Left lung (tissue), 4 donors: ENCODE measurements at regions not wholly inside any gene's neighbourhood (a gene's known extent, or its start where the extent isn't known, plus 50 kb on each side); places are given as distances from the start of the nearest gene placed in this dataset.
A peak's percentile ranks its signal among the peaks of the same experiment; 100 is the strongest.

Experiments
- ATAC-seq: fragments of 200-7000 bp; cut with Tn5 transposase; one replicate; pipeline ENCODE4 v1.9.1; 2020; ENCODE audit warnings: moderate library complexity
- DNase-seq, 4 donors: peaks; one replicate each; pipeline ENCODE4 v3.0.0-alpha.2; 2013 to 2020
- H3K27ac ChIP-seq, 2 donors: fragments of 200-600 bp; sonication (generic) in 1 of 2; one replicate each; pipeline versions ENCODE4 v1.5.0 to v1.8.0; 2020 to 2021
- H3K27me3 ChIP-seq, 2 donors: fragments of 200-600 bp; sonication (generic) in 1 of 2; one replicate each; pipeline versions ENCODE4 v1.5.0 to v1.8.0; 2020 to 2021
- H3K36me3 ChIP-seq, 2 donors: fragments of 200-600 bp; sonication (generic) in 1 of 2; one replicate each; pipeline versions ENCODE4 v1.5.0 to v1.8.0; 2020 to 2021
- H3K4me1 ChIP-seq, 2 donors: fragments of 200-600 bp; one replicate each; pipeline ENCODE4 v1.8.0; 2021
- H3K4me3 ChIP-seq, 2 donors: fragments of 200-600 bp; sonication (generic) in 1 of 2; one replicate each; pipeline versions ENCODE4 v1.5.0 to v1.8.0; 2020 to 2021; ENCODE audit warnings: mild to moderate bottlenecking in 1 of 2
- H3K9me3 ChIP-seq, 2 donors: fragments of 200-600 bp; sonication (generic) in 1 of 2; one replicate each; pipeline versions ENCODE4 v1.5.0 to v1.8.0; 2020 to 2021
- intact Hi-C, 2 donors: fragments of 100-400 bp; cut with DNase I; formaldehyde crosslinking; loops; one replicate each; pipeline versions ENCODE4 v1.11.2 to v1.14.2; 2022
- TF ChIP-seq, protein P1 (sequence below), 2 donors: fragments of 200-600 bp; sonication (generic) in 1 of 2; IDR thresholded peaks; one replicate each; pipeline versions ENCODE4 v1.5.0 to v1.8.0; 2021; ENCODE audit warnings: antibody characterized with exemption in 2 of 2
- donor health status: DM: no; HTN: yes; CAD: no.
- donor health status: DM: no; HTN: no; CAD: no.

DNA sequence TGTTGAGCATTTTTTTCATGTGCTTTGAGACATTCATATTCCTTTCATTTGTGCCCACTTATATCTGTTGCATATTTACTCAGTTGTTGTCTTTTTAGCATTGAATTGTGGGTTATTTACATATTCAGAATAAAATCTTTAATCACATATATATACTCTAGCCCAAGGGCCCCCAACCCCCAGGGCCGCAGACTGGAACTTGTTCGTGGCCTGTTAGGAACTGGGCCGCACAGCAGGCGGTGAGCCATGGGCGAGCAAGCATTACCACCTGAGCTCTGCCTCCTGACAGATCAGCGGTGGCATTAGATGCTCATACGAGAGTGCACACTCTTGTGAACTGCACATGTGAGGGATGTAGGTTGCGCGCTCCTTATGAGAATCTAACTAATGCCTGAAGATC, 480.6 kb downstream of the KCTD8 start:
- Histone ChIP-seq H3K4me3 (no peak overlapping the region), H3K36me3 (no peaks in the 10 kb centered on the region), H3K27ac (no peak overlapping the region), H3K4me1 (no peaks in the 10 kb centered on the region), H3K9me3 (no peaks in the 10 kb centered on the region), H3K27me3 (no peaks in the 10 kb centered on the region)
- TF ChIP-seq, protein P1, sequence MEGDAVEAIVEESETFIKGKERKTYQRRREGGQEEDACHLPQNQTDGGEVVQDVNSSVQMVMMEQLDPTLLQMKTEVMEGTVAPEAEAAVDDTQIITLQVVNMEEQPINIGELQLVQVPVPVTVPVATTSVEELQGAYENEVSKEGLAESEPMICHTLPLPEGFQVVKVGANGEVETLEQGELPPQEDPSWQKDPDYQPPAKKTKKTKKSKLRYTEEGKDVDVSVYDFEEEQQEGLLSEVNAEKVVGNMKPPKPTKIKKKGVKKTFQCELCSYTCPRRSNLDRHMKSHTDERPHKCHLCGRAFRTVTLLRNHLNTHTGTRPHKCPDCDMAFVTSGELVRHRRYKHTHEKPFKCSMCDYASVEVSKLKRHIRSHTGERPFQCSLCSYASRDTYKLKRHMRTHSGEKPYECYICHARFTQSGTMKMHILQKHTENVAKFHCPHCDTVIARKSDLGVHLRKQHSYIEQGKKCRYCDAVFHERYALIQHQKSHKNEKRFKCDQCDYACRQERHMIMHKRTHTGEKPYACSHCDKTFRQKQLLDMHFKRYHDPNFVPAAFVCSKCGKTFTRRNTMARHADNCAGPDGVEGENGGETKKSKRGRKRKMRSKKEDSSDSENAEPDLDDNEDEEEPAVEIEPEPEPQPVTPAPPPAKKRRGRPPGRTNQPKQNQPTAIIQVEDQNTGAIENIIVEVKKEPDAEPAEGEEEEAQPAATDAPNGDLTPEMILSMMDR (IDR thresholded peaks at IDR 0.05): no peak
- intact Hi-C loops: no loop called here
- DNase-seq (peak in 1 of 4 donors; percentile 40), ATAC-seq (no peak)

DNA sequence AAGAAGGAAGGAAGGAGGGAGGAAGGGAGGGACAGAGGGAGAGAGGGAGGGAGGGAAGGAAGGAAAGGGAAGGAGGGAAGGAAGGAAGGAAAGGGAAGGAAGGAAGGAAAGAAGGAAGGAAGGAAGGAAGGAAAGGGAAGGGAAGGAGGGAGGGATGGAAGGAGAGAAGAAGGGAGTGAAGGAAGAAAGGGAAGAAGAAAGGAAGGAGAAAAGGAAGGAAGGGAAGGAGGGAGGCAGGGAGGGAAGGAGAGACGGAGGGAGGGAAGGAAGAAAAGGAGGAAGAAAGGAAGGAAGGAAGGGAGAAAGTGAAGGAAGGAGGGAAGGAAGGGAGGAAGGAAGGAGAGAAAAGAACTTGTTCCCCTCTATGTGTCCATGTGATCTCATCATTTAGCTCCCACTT, 465.0 kb downstream of the KCTD8 start:
- Histone ChIP-seq H3K36me3 (no peaks in the 10 kb centered on the region), H3K27me3 (no peaks in the 10 kb centered on the region), H3K4me1 (no peaks in the 10 kb centered on the region), H3K9me3 (peaks cover 0 to 14% of the 10 kb centered on the region in 2 donors), H3K27ac (no peak overlapping the region), H3K4me3 (no peak overlapping the region)
- TF ChIP-seq, protein P1 (IDR thresholded peaks at IDR 0.05): no peak
- DNase-seq: no peak
- intact Hi-C loops: no loop called here
- no peak for ATAC-seq

DNA sequence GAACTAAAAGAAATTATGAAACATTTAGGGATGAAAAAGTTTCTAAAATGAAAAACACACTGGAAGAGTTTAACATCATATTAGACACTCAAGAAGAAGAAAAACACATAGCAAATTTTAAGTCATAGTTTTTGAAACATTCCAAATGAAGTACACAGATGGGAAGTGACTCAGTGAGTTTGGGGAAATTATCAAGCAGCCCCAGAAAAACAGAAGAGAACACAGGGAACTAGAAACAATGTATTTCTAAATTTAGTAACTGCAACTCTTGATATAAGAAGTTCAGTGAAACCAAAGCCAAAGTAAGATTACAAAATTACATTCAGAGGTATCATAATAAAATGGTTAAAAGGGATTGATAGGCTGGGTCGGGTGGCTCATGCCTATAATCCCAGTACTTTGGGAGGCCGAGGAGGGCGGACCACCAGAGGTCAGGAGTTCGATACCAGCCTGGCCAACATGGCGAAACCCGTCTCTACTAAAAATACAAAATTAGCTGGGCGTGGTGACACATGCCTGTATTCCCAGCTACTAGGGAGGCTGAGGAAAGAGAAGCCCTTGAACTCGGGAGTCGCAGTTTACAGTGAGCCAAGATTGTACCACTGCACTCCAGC, 461.2 kb downstream of the KCTD8 start:
- no peak for DNase-seq

DNA sequence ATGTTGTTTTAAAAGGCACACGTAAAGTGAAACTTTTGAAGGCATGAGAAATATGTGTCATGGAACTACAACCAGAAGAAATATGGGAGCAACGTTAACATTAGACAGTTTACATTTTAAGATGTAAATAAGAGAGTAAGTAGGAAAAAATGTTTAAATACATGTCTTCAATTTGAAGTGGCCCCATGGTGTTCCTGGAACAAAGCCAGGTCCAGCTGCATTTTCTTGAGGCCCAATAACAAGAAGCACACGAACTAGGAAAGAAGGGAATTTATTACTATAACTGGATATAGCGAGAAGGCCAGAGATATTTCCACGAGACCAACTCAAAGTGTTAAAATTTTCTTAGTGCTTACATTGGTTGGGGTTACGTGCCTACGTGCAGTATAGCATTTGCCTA, 458.1 kb downstream of the KCTD8 start:
- TF ChIP-seq, protein P1 (IDR thresholded peaks at IDR 0.05): no peak
- Histone ChIP-seq H3K36me3 (no peaks in the 10 kb centered on the region), H3K4me3 (no peak overlapping the region), H3K27me3 (no peaks in the 10 kb centered on the region), H3K9me3 (peaks cover 0 to 3% of the 10 kb centered on the region in 2 donors), H3K4me1 (no peaks in the 10 kb centered on the region), H3K27ac (no peak overlapping the region)
- intact Hi-C loops: no loop called here
- DNase-seq: peak in 1 of 4 donors; percentile 1
- ATAC-seq: no peak

More for the DNA sequence above, 461.2 kb downstream of the KCTD8 start:
- H3K36me3 ChIP-seq: no peaks in the 10 kb centered on the region
- TF ChIP-seq, protein P1 (IDR thresholded peaks at IDR 0.05): no peak
- intact Hi-C loops: no loop called here
- peaks cover 0 to 14% of the 10 kb centered on the region in 2 donors for H3K9me3 ChIP-seq
- no peaks in the 10 kb centered on the region for H3K4me1 ChIP-seq
- no peaks in the 10 kb centered on the region for H3K27me3 ChIP-seq
- H3K4me3 ChIP-seq: no peak overlapping the region
- no peak for ATAC-seq
- no peak overlapping the region for H3K27ac ChIP-seq

DNA sequence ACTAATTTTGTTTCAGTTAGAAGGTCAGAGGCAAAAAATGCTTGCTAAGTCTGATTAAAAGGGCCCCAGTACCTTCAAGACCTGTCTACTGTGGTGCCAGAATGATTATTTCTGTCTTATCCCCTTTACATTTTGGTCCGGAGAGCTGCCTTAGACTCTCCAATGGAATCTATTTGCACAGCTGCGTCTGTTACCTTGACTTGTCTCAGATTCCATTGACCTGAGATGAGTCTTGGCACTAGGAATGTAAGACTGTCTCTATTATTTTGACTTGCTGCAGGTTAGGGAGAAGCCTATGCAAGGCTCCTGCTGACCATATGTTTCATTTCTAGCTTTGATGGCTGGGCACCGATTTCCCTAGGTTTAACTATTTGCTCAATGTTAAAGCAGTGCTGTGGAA, 457.6 kb downstream of the KCTD8 start:
- TF ChIP-seq, protein P1 (IDR thresholded peaks at IDR 0.05): no peak
- Histone ChIP-seq H3K9me3 (peaks cover 0 to 1% of the 10 kb centered on the region in 2 donors), H3K27ac (no peak overlapping the region), H3K4me3 (no peak overlapping the region), H3K27me3 (no peaks in the 10 kb centered on the region), H3K4me1 (no peaks in the 10 kb centered on the region), H3K36me3 (no peaks in the 10 kb centered on the region)
- ATAC-seq (no peak), DNase-seq (no peak)
- intact Hi-C loops: no loop called here
